Fibroblast of lung (primary cell): ENCODE measurements at regions not wholly inside any gene's neighbourhood (a gene's known extent, or its start where the extent isn't known, plus 50 kb on each side); places are given as distances from the start of the nearest gene placed in this dataset.

Experiments
- EZH2 ChIP-seq: IDR thresholded peaks from 2 replicates; pipeline ENCODE4 v1.5.1; 2012; ENCODE audit warnings: low read length, control low read depth, mild to moderate bottlenecking; ENCODE audit errors: missing control alignments
- TF ChIP-seq, protein P1 (sequence below), 2 donors: IDR thresholded peaks in 1 of 2; conservative IDR thresholded peaks in 1 of 2; 1 replicate in 1 of 2; 2 replicates in 1 of 2; pipeline ENCODE4 v1.5.1; 2011 to 2012; ENCODE audit warnings: low read length in 2 of 2, control low read depth in 1 of 2, inconsistent platforms in 1 of 2, low read depth in 1 of 2, mild to moderate bottlenecking in 1 of 2

- TF ChIP-seq, protein P1, sequence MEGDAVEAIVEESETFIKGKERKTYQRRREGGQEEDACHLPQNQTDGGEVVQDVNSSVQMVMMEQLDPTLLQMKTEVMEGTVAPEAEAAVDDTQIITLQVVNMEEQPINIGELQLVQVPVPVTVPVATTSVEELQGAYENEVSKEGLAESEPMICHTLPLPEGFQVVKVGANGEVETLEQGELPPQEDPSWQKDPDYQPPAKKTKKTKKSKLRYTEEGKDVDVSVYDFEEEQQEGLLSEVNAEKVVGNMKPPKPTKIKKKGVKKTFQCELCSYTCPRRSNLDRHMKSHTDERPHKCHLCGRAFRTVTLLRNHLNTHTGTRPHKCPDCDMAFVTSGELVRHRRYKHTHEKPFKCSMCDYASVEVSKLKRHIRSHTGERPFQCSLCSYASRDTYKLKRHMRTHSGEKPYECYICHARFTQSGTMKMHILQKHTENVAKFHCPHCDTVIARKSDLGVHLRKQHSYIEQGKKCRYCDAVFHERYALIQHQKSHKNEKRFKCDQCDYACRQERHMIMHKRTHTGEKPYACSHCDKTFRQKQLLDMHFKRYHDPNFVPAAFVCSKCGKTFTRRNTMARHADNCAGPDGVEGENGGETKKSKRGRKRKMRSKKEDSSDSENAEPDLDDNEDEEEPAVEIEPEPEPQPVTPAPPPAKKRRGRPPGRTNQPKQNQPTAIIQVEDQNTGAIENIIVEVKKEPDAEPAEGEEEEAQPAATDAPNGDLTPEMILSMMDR (conservative IDR thresholded peaks at IDR 0.05 in 1 of 2, IDR thresholded peaks at IDR 0.05 in 1 of 2; ENCODE audit: low read depth in 1 of 2, low read length in 2 of 2), result no peak
- TF ChIP-seq EZH2, result no peak
Measured at GRCh38 chr21:15624646-15625045, 105.1 kb upstream of the USP25 start.
